Activated T-helper 1 cell treated with anti-CD3 and anti-CD28 coated beads, Interleukin-2, amount 50 U/mL, for 16 hours (primary cell): ENCODE measurements at regions not wholly inside any gene's neighbourhood (a gene's known extent, or its start where the extent isn't known, plus 50 kb on each side); places are given as distances from the start of the nearest gene placed in this dataset.

ENCODE experiments used
- DNase-seq, 2 donors: peaks; one replicate each; pipeline ENCODE4 v3.0.0-alpha.2; 2020; ENCODE audit warnings: low read depth in 1 of 2, low spot score in 1 of 2

GRCh38 chr9:135336722-135337527, 142.7 kb upstream of the PPP1R26 start:
- DNase-seq: no peak

- DNase-seq: no peak
Observed at GRCh38 chr9:135338546-135338945, 141.0 kb upstream of the PPP1R26 start.

- DNase-seq: no peak
Observed at GRCh38 chr9:135339378-135339973, 140.1 kb upstream of the PPP1R26 start.

GRCh38 chr9:135340143-135340655, 139.4 kb upstream of the PPP1R26 start:
- DNase-seq: no peak

- no peak for DNase-seq
Observed at GRCh38 chr9:135340726-135341475, 138.7 kb upstream of the PPP1R26 start.

- DNase-seq: no peak
Observed at GRCh38 chr9:135341612-135342169, 137.9 kb upstream of the PPP1R26 start.

- DNase-seq: no peak
Observed at GRCh38 chr9:135342206-135343130, 137.1 kb upstream of the PPP1R26 start.

GRCh38 chr9:135343136-135343535, 136.4 kb upstream of the PPP1R26 start:
- no peak for DNase-seq

- DNase-seq: peak in 1 of 2 donors; percentile 18
Observed at GRCh38 chr9:135343837-135344522, 135.6 kb upstream of the PPP1R26 start.

- DNase-seq: no peak
Observed at GRCh38 chr9:135344523-135344901, 135.1 kb upstream of the PPP1R26 start.

- DNase-seq: no peak
Observed at GRCh38 chr9:135344915-135345500, 134.6 kb upstream of the PPP1R26 start.

- no peak for DNase-seq
Observed at GRCh38 chr9:135345775-135346433, 133.7 kb upstream of the PPP1R26 start.

GRCh38 chr9:135346438-135347050, 133.0 kb upstream of the PPP1R26 start:
- no peak for DNase-seq

- DNase-seq: no peak
Observed at GRCh38 chr9:135347461-135347860, 132.1 kb upstream of the PPP1R26 start.

- DNase-seq: no peak
Observed at GRCh38 chr9:135348076-135348787, 131.3 kb upstream of the PPP1R26 start.

- DNase-seq: no peak
Observed at GRCh38 chr9:135348788-135349150, 130.8 kb upstream of the PPP1R26 start.

- no peak for DNase-seq
Observed at GRCh38 chr9:135349212-135350002, 130.2 kb upstream of the PPP1R26 start.
